GM19455 (cell line): ENCODE measurements at regions not wholly inside any gene's neighbourhood (a gene's known extent, or its start where the extent isn't known, plus 50 kb on each side); places are given as distances from the start of the nearest gene placed in this dataset.
"Not testable (repeated sequence)": the region's sequence is repeated elsewhere in the genome, so short reads cannot be mapped to it uniquely, and the experiment has no call there.

Experiments used
- ATAC-seq: cut with Tn5 transposase; IDR thresholded peaks from one replicate; pipeline ENCODE4 v1.9.1; 2021; ENCODE audit not compliant: unreplicated experiment

DNA sequence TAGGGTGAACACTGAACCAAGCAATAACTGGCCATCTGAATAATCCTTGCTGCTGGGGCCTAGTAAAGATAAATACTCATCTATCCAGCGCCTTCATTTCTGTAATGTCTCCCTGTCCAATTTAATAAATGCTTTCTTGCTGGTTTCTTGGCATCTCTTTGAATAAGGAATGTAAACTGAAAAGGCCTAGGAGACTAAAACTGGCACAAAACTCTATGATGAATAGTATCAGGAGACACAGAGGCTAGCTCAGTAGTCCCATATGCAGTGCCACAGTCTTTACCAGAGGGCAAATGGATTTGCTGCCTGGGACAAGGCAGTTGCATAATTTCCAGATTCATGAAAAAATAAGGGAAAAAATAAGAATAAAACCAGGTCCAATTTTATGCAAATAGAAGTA is 324.4 kb downstream of the CENPW start:
- no peak for ATAC-seq

- ATAC-seq = no peak
Observed at GRCh38 chr6:126665551-126665950, 325.6 kb downstream of the CENPW start.

DNA sequence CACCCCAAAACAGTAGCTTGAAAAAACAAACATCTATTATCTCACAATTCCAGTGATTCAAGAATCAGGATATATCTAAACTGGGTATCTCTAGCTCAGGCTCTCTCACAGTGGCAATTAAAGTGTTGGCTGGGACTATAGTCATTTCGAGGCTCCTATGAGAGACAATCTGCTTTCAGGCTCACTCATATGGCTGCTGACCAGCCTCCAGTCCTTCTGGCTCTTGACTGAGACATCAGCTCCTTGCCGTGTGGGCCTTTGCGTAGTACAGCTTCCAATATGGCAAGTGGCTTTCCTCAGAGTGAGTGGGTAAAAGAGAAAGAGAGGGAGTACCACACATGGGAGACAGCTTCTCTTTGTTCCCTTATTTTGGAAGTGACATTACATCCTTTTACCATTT is 327.2 kb downstream of the CENPW start:
- no peak for ATAC-seq

- no peak for ATAC-seq
Observed at GRCh38 chr6:126667728-126668127, 327.8 kb downstream of the CENPW start.

DNA sequence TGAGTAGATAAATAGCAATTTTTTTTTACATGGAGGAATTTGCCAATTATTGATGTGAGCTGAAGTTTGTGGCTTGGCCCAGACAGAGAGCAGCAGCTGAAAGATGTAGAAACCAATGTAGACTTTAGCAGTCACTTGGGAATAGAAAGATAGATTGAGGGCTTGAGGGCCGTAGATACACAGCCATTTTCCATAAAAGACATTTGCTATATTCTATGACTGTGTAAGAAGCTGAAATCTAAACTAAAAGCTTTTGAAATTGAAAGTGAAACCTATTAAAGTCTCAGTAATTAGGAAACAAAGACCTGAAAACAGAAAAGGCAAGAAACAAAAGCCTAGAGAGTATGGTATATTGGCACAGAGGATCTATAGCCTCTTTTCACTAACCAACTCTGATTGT is 332.7 kb downstream of the CENPW start:
- peak; percentile 72 for ATAC-seq

DNA sequence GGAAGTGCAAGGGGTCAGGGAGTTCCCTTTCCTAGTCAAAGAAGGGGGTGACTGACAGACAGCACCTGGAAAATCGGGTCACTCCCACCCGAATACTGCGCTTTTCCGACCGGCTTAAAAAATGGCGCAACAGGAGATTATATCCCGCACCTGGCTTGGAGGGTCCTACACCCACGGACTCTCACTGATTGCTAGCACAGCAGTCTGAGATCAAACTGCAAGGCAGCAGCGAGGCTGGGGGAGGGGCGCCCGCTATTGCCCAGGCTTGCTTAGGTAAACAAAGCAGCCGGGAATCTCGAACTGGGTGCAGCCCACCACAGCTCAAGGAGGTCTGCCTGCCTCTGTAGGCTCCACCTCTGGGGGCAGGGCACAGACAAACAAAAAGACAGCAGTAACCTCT is 333.8 kb downstream of the CENPW start:
- ATAC-seq = not testable (repeated sequence)

GRCh38 chr6:126682440-126682839 is 342.5 kb downstream of the CENPW start:
- no peak for ATAC-seq

DNA sequence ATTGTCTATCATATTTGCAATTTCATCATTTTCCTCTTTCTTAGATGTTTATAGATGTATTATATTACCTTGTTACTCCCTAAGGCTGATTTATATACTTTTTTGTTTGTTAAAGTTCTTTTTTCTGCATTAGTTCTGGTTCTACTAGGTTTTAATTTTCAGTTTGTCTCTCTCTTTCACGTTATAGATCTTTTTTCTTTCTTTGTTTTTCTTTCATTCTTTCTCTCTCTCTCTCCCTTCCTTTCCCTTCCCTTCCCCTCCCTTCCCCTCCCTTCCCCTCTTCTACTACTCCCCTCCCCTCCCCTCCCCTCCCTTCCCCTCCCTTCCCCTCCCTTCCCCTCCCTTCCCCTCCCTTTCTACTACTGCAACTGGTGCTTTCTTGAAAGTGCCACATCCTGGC is 345.3 kb downstream of the CENPW start:
- no peak for ATAC-seq

- ATAC-seq = no peak
Observed at GRCh38 chr6:126696921-126697693, 357.2 kb downstream of the CENPW start.

DNA sequence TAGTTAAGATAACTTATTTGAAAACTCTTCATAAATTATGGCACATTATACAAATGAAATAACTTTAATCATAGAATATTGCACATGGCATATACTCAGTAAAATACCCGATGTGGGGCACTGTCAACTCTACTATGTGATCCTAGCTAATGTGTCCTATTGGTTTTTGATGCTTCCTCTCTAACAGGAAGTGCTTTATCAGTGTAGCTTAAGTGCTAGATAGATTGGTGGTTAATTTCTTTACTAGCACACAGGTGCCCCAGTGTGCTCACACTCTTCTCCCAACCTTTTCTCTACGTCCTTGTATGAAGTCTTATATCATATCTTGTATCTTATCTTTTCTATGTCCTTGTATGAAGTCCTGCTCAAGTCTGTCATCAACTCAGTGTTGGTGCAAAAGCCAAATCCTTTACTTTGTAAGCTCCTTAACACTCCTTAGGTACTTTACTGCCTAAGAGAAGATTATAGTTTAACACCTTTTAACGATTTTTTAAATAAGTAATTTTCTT is 358.9 kb downstream of the CENPW start:
- ATAC-seq = no peak

- ATAC-seq = no peak
Observed at GRCh38 chr6:126701676-126702560, 362.0 kb downstream of the CENPW start.

DNA sequence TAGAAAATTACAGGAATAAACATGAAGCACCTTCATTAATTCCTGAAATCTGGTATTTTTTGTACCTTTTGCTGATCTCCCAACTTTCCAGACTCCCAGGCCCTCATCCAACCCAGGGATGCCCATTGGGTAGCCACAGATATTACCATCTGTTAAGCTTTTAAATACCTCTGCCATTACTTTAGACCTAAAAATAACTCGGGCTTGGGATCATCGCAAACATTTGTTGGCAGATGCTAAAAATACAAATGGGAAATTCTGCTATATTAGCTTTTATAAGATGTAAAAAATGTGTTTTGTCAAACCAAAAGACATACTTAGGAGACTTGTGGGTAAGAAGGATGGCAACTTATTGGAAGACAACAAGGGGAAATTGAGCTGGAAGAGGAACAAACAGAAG is 376.1 kb downstream of the CENPW start:
- no peak for ATAC-seq

DNA sequence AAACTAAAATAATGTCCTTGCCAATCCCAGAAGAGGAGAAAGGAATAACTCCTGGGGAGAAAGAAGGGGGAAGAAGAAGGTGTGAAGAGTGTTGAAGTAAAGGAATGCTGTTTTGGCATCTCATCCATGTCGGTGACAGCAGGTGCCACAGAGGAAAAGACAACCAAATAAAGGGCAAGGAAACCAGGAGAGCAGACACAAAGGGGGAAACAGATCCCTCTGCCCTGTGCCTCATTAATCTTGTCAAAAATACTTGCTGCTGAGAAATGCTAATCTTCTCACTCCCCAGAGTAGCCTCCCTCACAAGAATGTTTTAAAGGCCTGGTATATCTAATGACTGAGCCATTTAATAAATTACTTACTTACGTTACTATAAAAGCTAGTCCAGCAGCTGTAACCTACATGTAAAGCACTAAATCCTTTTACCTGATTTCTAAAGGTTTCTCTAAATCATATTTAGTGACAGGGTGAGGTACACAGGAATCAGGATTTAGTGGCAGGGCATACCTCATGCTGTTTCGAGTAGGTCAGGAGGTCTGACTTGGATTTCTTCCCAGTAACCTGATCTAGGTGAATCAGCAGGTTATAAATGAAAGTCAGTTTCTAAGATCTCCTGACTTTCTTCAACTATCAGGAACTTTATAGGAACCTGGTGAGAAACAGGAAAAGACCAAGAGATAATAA is 377.1 kb downstream of the CENPW start:
- ATAC-seq = no peak

GRCh38 chr6:126718600-126719327 is 378.8 kb downstream of the CENPW start:
- ATAC-seq = peak; percentile 95

DNA sequence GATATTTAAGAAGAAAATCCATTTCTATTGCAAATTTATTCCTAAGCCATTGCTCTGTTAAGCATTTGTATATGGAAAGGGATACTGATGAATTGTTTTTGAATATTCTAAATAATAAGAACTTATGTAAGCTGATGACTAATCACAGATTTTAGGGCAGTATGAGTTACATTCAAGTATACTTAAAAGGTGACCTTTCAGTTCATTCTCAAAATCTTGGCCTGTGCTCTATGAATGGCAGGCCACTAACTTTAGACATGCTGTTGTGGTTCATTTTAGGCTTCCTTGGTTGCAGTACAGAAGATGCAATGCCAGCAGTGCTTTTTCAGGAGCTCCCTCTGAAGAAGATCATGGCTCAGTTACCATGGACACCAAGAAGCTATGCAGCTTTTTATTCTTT is 380.4 kb downstream of the CENPW start:
- no peak for ATAC-seq

GRCh38 chr6:126721581-126722160 is 381.8 kb downstream of the CENPW start:
- ATAC-seq = no peak

DNA sequence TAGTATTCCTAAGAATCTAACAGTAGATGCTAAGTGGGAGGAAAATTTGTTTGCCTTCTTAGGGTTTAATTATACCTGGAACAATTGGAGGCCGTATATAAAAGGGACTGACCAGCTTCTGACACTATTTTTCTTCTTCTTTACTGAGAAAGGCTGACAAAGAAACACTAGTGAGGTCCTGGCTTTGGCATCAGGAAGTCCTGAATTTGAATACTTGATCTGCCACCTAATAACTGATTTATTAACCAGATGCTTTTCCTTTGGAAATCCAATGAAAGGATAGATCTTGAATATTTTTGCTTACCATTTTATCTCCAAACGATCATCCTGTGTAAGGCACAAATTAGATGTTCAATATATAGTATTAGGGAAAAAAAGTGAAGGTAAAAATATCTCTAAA is 382.5 kb downstream of the CENPW start:
- no peak for ATAC-seq

DNA sequence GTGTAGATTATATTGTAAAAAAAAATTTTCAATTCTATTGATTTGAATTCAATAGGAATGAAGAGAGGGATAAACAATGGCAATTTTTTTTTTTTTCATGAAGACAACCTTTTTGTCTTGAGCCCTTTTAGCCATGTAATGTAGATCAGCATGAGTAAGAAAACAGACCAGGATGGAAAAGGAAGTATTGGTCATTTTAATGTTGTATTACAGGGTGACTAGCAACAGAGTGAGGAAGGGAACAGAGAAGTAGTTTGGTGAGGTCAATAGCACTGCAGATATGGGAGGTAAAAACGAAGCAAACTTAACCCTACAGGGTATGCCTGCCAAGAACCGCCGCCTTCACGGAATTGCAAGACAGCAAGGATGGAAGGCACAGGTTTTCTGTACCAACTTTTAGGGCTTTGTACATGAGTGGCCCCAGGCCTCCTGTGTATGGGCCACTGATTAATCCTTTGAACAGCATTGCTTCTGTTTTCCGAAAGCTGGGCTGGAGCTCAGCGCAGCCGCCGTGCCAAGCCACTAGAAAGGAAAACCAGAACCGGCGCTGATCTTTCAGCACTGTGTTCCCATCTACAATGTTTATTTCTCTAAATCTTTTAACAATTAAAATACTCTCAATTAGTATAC is 383.7 kb downstream of the CENPW start:
- no peak for ATAC-seq

- ATAC-seq = no peak
Observed at GRCh38 chr6:126724821-126725220, 384.9 kb downstream of the CENPW start.

- ATAC-seq = not testable (repeated sequence)
Observed at GRCh38 chr6:126726454-126726853, 386.5 kb downstream of the CENPW start.
